Keratinocyte (primary cell): ENCODE measurements at regions not wholly inside any gene's neighbourhood (a gene's known extent, or its start where the extent isn't known, plus 50 kb on each side); places are given as distances from the start of the nearest gene placed in this dataset.
"Not testable (repeated sequence)": the region's sequence is repeated elsewhere in the genome, so short reads cannot be mapped to it uniquely, and the experiment has no call there.

Source experiments
- DNase-seq: peaks from one replicate; pipeline ENCODE4 v3.0.0-alpha.2; 2011; ENCODE audit warnings: low read depth, missing footprints, low spot score
- FAIRE-seq: peaks from 2 replicates; lab custom pipeline; 2011; peaks lifted over from hg19 to GRCh38; lab: Jason Lieb, UNC
- H2AFZ ChIP-seq: 2 replicates; pipeline ENCODE4 v1.6.0; 2012; ENCODE audit warnings: low read length, control low read depth, inconsistent platforms; ENCODE audit not compliant: control insufficient read depth
- H3K27ac ChIP-seq: 2 replicates; pipeline ENCODE4 v1.5.1; 2011; ENCODE audit warnings: low read length; ENCODE audit not compliant: control insufficient read depth, insufficient read depth
- H3K27me3 ChIP-seq: 3 replicates; pipeline ENCODE4 v1.6.0; 2011; ENCODE audit warnings: low read length; ENCODE audit not compliant: control insufficient read depth, insufficient read depth; ENCODE audit errors: extremely low read depth
- H3K36me3 ChIP-seq, 2 experiments: 2 replicates in 1 of 2; 3 replicates in 1 of 2; pipeline ENCODE4 v1.5.1; 2011; ENCODE audit warnings: low read length in 2 of 2, mild to moderate bottlenecking in 1 of 2; ENCODE audit not compliant: control insufficient read depth in 2 of 2, insufficient read depth in 2 of 2; ENCODE audit errors: extremely low read depth in 1 of 2
- H3K4me1 ChIP-seq: 3 replicates; pipeline ENCODE4 v1.5.1; 2011; ENCODE audit warnings: low read length; ENCODE audit not compliant: control insufficient read depth, insufficient read depth; ENCODE audit errors: extremely low read depth
- H3K4me2 ChIP-seq: 3 replicates; pipeline ENCODE4 v1.6.0; 2011; ENCODE audit warnings: low read depth, low read length; ENCODE audit not compliant: control insufficient read depth, insufficient read depth; ENCODE audit errors: extremely low read depth
- H3K4me3 ChIP-seq, 3 experiments: fragments of 200-600 bp in 1 of 3; sonication (generic) in 1 of 3; 2 replicates in 2 of 3; 3 replicates in 1 of 3; pipeline ENCODE4 v1.5.1; 2011 to 2016; ENCODE audit warnings: low read length in 3 of 3, mild to moderate bottlenecking in 3 of 3, control low read depth in 2 of 3, inconsistent platforms in 1 of 3, low read depth in 1 of 3, mixed read lengths in 1 of 3, mixed run types in 1 of 3, moderate library complexity in 1 of 3; ENCODE audit not compliant: control insufficient read depth in 2 of 3, insufficient read depth in 2 of 3; ENCODE audit errors: extremely low read depth in 1 of 3
- H3K79me2 ChIP-seq: 2 replicates; pipeline ENCODE4 v1.6.0; 2012; ENCODE audit warnings: low read length; ENCODE audit not compliant: control insufficient read depth, insufficient read depth
- H3K9ac ChIP-seq: 3 replicates; pipeline ENCODE4 v1.6.0; 2011; ENCODE audit warnings: low read length; ENCODE audit not compliant: control insufficient read depth, insufficient read depth; ENCODE audit errors: extremely low read depth
- H3K9me1 ChIP-seq: 3 replicates; pipeline ENCODE4 v1.6.0; 2011; ENCODE audit warnings: low read length; ENCODE audit not compliant: control insufficient read depth, insufficient read depth; ENCODE audit errors: extremely low read depth
- H3K9me3 ChIP-seq: 2 replicates; pipeline ENCODE4 v1.5.1; 2012; ENCODE audit warnings: low read depth, low read length; ENCODE audit not compliant: control insufficient read depth
- H4K20me1 ChIP-seq: 3 replicates; pipeline ENCODE4 v1.6.0; 2011; ENCODE audit warnings: low read length; ENCODE audit not compliant: control insufficient read depth, insufficient read depth; ENCODE audit errors: extremely low read depth
- dilution Hi-C: fragments of 300-500 bp; cut with MboI; formaldehyde crosslinking; loops from one replicate; pipeline ENCODE4 v1.7.0; 2020; ENCODE audit warnings: low sequenced_read_pairs; ENCODE audit not compliant: extremely low pct_ligation_motif_present

- H3K4me3 ChIP-seq, H3K9me3 ChIP-seq, H3K4me1 ChIP-seq, dilution Hi-C loops, H3K79me2 ChIP-seq, H3K27me3 ChIP-seq, H3K36me3 ChIP-seq, H3K9ac ChIP-seq, H3K4me2 ChIP-seq, H3K27ac ChIP-seq, H3K9me1 ChIP-seq, H4K20me1 ChIP-seq, DNase-seq, H2AFZ ChIP-seq: not testable (repeated sequence)
- FAIRE-seq, result peak; percentile 66
These were observed 727.1 kb downstream of the TTLL7 start for GRCh38 chr1:83271834-83272233.

DNA sequence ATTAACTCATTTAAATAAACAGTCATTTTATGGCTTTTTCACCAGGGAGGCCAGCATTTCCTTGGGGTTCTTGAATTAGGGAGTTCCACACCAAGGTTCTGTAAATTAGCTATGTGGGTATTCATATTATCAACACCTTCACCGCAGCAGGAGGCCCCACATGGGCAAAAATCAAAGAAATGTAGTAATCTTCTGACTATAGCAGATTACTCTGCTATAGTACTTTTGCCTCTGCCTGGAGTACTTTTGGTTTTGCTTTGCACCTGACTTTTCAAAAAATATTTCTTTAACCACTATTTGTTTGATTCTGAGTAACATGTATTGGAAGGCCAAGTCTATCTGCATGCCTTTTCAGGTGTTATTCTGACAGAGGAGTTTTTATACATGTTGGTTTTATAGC lies 728.1 kb downstream of the TTLL7 start:
- H3K79me2 ChIP-seq, DNase-seq, H3K27ac ChIP-seq, dilution Hi-C loops, H3K4me2 ChIP-seq, FAIRE-seq, H3K9me3 ChIP-seq, H4K20me1 ChIP-seq, H3K4me1 ChIP-seq, H3K36me3 ChIP-seq, H3K9ac ChIP-seq, H3K9me1 ChIP-seq, H2AFZ ChIP-seq, H3K4me3 ChIP-seq, H3K27me3 ChIP-seq: not testable (repeated sequence)

DNA sequence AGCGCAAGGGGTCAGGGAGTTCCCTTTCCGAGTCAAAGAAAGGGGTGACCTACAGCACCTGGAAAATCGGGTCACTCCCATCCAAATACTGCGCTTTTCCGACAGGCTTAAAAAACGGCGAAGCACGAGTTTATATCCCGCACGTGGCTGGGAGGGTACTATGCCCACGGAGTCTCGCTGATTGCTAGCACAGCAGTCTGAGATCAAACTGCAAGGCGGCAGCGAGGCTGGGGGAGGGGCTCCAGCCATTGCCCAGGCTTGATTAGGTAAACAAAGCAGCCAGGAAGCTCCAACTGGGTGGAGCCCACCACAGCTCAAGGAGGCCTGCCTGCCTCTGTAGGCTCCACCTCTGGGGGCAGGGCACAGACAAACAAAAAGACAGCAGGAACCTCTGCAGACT lies 735.1 kb downstream of the TTLL7 start:
- H4K20me1 ChIP-seq, dilution Hi-C loops, H3K9me3 ChIP-seq, DNase-seq, H3K36me3 ChIP-seq, H3K79me2 ChIP-seq, H2AFZ ChIP-seq, H3K4me1 ChIP-seq, FAIRE-seq, H3K9ac ChIP-seq, H3K27me3 ChIP-seq, H3K9me1 ChIP-seq, H3K4me2 ChIP-seq, H3K4me3 ChIP-seq, H3K27ac ChIP-seq: not testable (repeated sequence)

- H3K9ac ChIP-seq, H3K27me3 ChIP-seq, H3K4me3 ChIP-seq, H3K9me3 ChIP-seq, H4K20me1 ChIP-seq, dilution Hi-C loops, H3K27ac ChIP-seq, DNase-seq, H2AFZ ChIP-seq, H3K4me2 ChIP-seq, H3K4me1 ChIP-seq, H3K36me3 ChIP-seq, H3K79me2 ChIP-seq, H3K9me1 ChIP-seq, FAIRE-seq: not testable (repeated sequence)
These were observed 747.2 kb downstream of the TTLL7 start for GRCh38 chr1:83251687-83252086.

GRCh38 chr1:83246780-83247179 lies 752.2 kb downstream of the TTLL7 start:
- H3K27ac ChIP-seq, H2AFZ ChIP-seq, dilution Hi-C loops, H3K79me2 ChIP-seq, H3K4me1 ChIP-seq, FAIRE-seq, H3K36me3 ChIP-seq, H4K20me1 ChIP-seq, H3K4me3 ChIP-seq, H3K9me3 ChIP-seq, H3K9me1 ChIP-seq, H3K27me3 ChIP-seq, DNase-seq, H3K4me2 ChIP-seq, H3K9ac ChIP-seq: not testable (repeated sequence)
